K562 (cell line): ENCODE measurements at regions not wholly inside any gene's neighbourhood (a gene's known extent, or its start where the extent isn't known, plus 50 kb on each side); places are given as distances from the start of the nearest gene placed in this dataset.

Experiments used
- ATAC-seq: fragments of 200-7000 bp; cut with Tn5 transposase; 3 replicates; pipeline ENCODE4 v1.9.1; 2020; ENCODE audit warnings: moderate library complexity
- BruUV-seq: library from RNA; stranded (reverse); fragments of 400-500 nt; replicated peaks from 2 replicates; lab custom pipeline; 2021; lab: Mats Ljungman, UMichigan
- CTCF ChIA-PET: fragments of 300-600 bp; formaldehyde crosslinking; extraction: SDS; loops from one replicate; lab custom pipeline; 2021; ENCODE audit warnings: low intra/inter-chr PET ratio; lab: Yijun Ruan, JAX
- POLR2A ChIA-PET: fragments of 300-600, 350-650 bp; sonication (Branson Sonifier 250); formaldehyde crosslinking; extraction: SDS; loops from one replicate; lab custom pipeline; 2021; ENCODE audit warnings: antibody characterized with exemption, inconsistent platforms; lab: Yijun Ruan, JAX
- DNase-seq, 4 experiments: peaks; one replicate each; pipeline versions ENCODE4 v3.0.0 to v3.0.0-alpha.2; 2011 to 2018; ENCODE audit warnings: low spot score in 3 of 4, mixed read lengths in 3 of 4; ENCODE audit errors: extremely low read depth in 1 of 4
- FAIRE-seq: peaks from 2 replicates; lab custom pipeline; 2011; peaks lifted over from hg19 to GRCh38; lab: Jason Lieb, UNC
- H2AFZ ChIP-seq: 2 replicates; pipeline ENCODE4 v1.6.0; 2011; ENCODE audit warnings: low read depth, low read length, control low read depth, inconsistent platforms
- H3K27ac ChIP-seq: fragments of 200-600 bp; 3 replicates; pipeline ENCODE4 v1.8.0; 2011; ENCODE audit warnings: low read depth, mild to moderate bottlenecking, control low read depth, inconsistent platforms, low read length, moderate library complexity, mixed read lengths; ENCODE audit errors: extremely low read depth
- H3K27me3 ChIP-seq, 2 experiments: fragments of 300-600 bp in 1 of 2; 2 replicates in 1 of 2; 3 replicates in 1 of 2; pipeline versions ENCODE4 v1.6.0 to v1.8.0; 2011; ENCODE audit warnings: inconsistent platforms in 2 of 2, low read length in 2 of 2, mild to moderate bottlenecking in 1 of 2, mixed read lengths in 1 of 2, moderate library complexity in 1 of 2; ENCODE audit not compliant: control insufficient read depth in 2 of 2, insufficient read depth in 2 of 2
- H3K36me3 ChIP-seq: fragments of 300-600 bp; 3 replicates; pipeline ENCODE4 v1.8.0; 2011; ENCODE audit warnings: mild to moderate bottlenecking, low read length, inconsistent platforms; ENCODE audit not compliant: control insufficient read depth, insufficient read depth
- H3K4me1 ChIP-seq, 2 experiments: fragments of 200-600 bp in 1 of 2; replicated peaks in 1 of 2; 2 replicates in 1 of 2; 3 replicates in 1 of 2; pipeline versions ENCODE4 v1.5.1 to v1.8.0; 2011; ENCODE audit warnings: inconsistent platforms in 2 of 2, low read length in 2 of 2, mild to moderate bottlenecking in 1 of 2, mixed read lengths in 1 of 2, moderate library complexity in 1 of 2; ENCODE audit not compliant: control insufficient read depth in 2 of 2, insufficient read depth in 2 of 2
- H3K4me2 ChIP-seq: 2 replicates; pipeline ENCODE4 v1.6.1; 2011; ENCODE audit warnings: low read length, control low read depth, inconsistent platforms, mixed read lengths; ENCODE audit not compliant: insufficient read depth
- H3K4me3 ChIP-seq: fragments of 200-600 bp; sonication (generic), shearing (Covaris generic); 2 replicates; pipeline ENCODE4 v1.5.1; 2016; ENCODE audit warnings: control low read depth, inconsistent platforms
- H3K79me2 ChIP-seq: fragments of 200-600 bp; 3 replicates; pipeline ENCODE4 v1.8.0; 2011; ENCODE audit warnings: low read length, inconsistent platforms; ENCODE audit not compliant: control insufficient read depth, insufficient read depth
- H3K9ac ChIP-seq, 2 experiments: 2 replicates each; pipeline versions ENCODE4 v1.6.0 to v1.6.1; 2011; ENCODE audit warnings: low read depth in 2 of 2, low read length in 2 of 2, control low read depth in 1 of 2, inconsistent platforms in 1 of 2, mild to moderate bottlenecking in 1 of 2, mixed read lengths in 1 of 2; ENCODE audit not compliant: insufficient read depth in 1 of 2
- H3K9me1 ChIP-seq: one replicate; pipeline ENCODE4 v1.6.0; 2011; ENCODE audit warnings: inconsistent platforms, mild to moderate bottlenecking, low read length, moderate library complexity; ENCODE audit not compliant: control insufficient read depth, insufficient read depth
- H3K9me3 ChIP-seq: replicated peaks from 2 replicates; pipeline ENCODE4 v1.5.1; 2011; ENCODE audit warnings: low read depth, low read length, inconsistent platforms; ENCODE audit not compliant: control insufficient read depth, insufficient read depth
- H4K20me1 ChIP-seq: replicated peaks from 2 replicates; pipeline ENCODE4 v1.6.1; 2011; ENCODE audit warnings: low read length, inconsistent platforms, mixed read lengths; ENCODE audit not compliant: control insufficient read depth, insufficient read depth
- MYC ChIP-seq, 2 experiments: fragments of 250-450 bp in 1 of 2; sonication (Bioruptor Pico) in 1 of 2; IDR thresholded peaks; 2 replicates each; pipeline versions ENCODE4 v1.5.1 to v1.6.1; 2012 to 2021; ENCODE audit warnings: low read depth in 2 of 2, borderline replicate concordance in 1 of 2, improper control_type of control experiment in 1 of 2, low read length in 1 of 2, mild to moderate bottlenecking in 1 of 2, moderate library complexity in 1 of 2
- RAD21 ChIP-seq, 2 experiments: fragments of 250-450 bp in 1 of 2; fragments of 450-650 bp in 1 of 2; sonication (Bioruptor Pico) in 1 of 2; formaldehyde crosslinking in 1 of 2; IDR thresholded peaks in 1 of 2; conservative IDR thresholded peaks in 1 of 2; 2 replicates each; pipeline versions ENCODE4 v1.4.0 to v1.8.0; 2020 to 2022; ENCODE audit warnings: mild to moderate bottlenecking in 2 of 2, moderate library complexity in 1 of 2
- WGBS: fragments of 100-300 bp; shearing (Covaris generic); methylation state at CpG from one replicate; pipeline ENCODE4 v1.1.6; 2016; ENCODE audit warnings: low coverage, mixed read lengths; ENCODE audit not compliant: insufficient coverage; ENCODE audit errors: missing lambda C conversion rate; 5-methylcytosine and 5-hydroxymethylcytosine counted together
- in situ Hi-C: fragments of 300-500 bp; cut with MboI; formaldehyde crosslinking; loops from 4 replicates; pipeline ENCODE4 v1.15.0; 2018; ENCODE audit warnings: inconsistent platforms, mixed read lengths
- intact Hi-C: fragments of 100-400 bp; cut with micrococcal nuclease; formaldehyde crosslinking; loops from 2 replicates; pipeline ENCODE4 v1.14.2; 2022
- TF ChIP-seq, protein P1 (sequence below), 3 experiments: IDR thresholded peaks in 2 of 3; conservative IDR thresholded peaks in 1 of 3; 2 replicates each; pipeline ENCODE4 v1.5.1; 2011 to 2012; ENCODE audit warnings: low read length in 3 of 3, mild to moderate bottlenecking in 3 of 3, control low read depth in 2 of 3, improper control_type of control experiment in 1 of 3, inconsistent platforms in 1 of 3, low read depth in 1 of 3, mixed read lengths in 1 of 3, moderate library complexity in 1 of 3; ENCODE audit not compliant: insufficient read depth in 2 of 3

DNA sequence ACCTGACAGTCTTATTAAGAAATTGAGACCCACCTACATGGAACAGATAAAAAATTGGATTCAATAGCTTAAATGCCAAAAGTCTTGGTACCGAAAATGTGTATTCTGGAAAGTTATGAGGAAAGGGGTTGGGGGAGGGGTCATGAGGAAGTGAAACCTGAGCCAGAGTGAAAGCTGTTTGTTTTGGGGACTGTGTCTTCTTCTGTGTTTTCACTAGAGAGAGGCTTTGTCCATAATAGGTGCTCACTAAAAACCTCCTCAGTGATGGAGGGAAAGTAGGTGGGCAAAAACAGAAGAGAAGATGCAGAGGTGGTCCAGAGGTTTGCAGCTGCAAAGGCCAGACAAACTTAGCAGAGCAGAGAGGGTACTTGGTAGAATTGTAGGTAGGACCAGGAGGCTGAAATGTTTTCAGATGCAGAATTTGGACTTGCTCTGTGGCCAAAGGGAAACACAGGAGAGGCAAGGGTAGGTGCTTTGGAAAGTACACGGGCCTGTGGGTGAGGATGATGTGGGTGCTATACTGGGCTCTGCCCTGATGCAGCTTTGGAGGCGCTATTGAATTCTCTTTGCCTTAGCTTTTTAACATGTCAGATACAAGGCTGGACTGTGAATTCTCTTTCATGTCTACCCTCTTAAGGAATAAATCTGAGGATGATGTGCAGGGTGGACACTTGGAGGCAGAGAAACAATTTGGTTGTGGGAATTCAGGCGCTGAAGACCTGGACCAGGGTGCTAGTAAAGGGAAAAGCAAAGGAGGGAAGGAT is 254.6 kb downstream of the PTEN start:
- POLR2A ChIA-PET: interaction anchor here (0.6 kb wide), 1 partner anchor 145 kb away, joined by 3 read pairs; no protein-coding TSS in a partner anchor
- TF ChIP-seq, protein P1, sequence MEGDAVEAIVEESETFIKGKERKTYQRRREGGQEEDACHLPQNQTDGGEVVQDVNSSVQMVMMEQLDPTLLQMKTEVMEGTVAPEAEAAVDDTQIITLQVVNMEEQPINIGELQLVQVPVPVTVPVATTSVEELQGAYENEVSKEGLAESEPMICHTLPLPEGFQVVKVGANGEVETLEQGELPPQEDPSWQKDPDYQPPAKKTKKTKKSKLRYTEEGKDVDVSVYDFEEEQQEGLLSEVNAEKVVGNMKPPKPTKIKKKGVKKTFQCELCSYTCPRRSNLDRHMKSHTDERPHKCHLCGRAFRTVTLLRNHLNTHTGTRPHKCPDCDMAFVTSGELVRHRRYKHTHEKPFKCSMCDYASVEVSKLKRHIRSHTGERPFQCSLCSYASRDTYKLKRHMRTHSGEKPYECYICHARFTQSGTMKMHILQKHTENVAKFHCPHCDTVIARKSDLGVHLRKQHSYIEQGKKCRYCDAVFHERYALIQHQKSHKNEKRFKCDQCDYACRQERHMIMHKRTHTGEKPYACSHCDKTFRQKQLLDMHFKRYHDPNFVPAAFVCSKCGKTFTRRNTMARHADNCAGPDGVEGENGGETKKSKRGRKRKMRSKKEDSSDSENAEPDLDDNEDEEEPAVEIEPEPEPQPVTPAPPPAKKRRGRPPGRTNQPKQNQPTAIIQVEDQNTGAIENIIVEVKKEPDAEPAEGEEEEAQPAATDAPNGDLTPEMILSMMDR (IDR thresholded peaks at IDR 0.05 in 2 of 3, conservative IDR thresholded peaks at IDR 0.05 in 1 of 3; ENCODE audit: insufficient read depth in 2 of 3, low read depth in 1 of 3, low read length in 3 of 3): peak in 2 of 3 experiments; percentile 22 to 23; a peak in 1 of 6 replicates
- TF ChIP-seq MYC (IDR thresholded peaks at IDR 0.05; ENCODE audit: low read depth, low read length): no peak
- no peak for TF ChIP-seq MYC (CRISPR knock-in tag; IDR thresholded peaks at IDR 0.05; ENCODE audit: borderline replicate concordance, low read depth)
- peak; percentile 35 to 44 for TF ChIP-seq RAD21 (CRISPR knock-in tag; conservative IDR thresholded peaks at IDR 0.05 in 1 of 2, IDR thresholded peaks at IDR 0.05 in 1 of 2)
- DNase-seq (peak in 2 of 4 experiments; percentile 7 to 9), FAIRE-seq (no peak), ATAC-seq (peak; percentile 64; the same call in 2 of the 3 replicates)
- intact Hi-C loops (no loop called here), in situ Hi-C loops (no loop called here)
- CTCF ChIA-PET: no interaction called here
- Histone ChIP-seq H3K36me3 (no peaks in the 10 kb centered on the region), H2AFZ (no peak overlapping the region), H3K4me2 (no peak overlapping the region), H3K27ac (no peak overlapping the region), H3K4me1 (no peaks in the 10 kb centered on the region; a peak in 1 of 5 replicates), H3K79me2 (no peaks in the 10 kb centered on the region), H3K9ac (no peak overlapping the region), H3K4me3 (no peak overlapping the region), H3K27me3 (peaks cover 0 to 3% of the 10 kb centered on the region in 2 experiments; a peak in 2 of 5 replicates), H3K9me1 (no peaks in the 10 kb centered on the region), H3K9me3 (no peaks in the 10 kb centered on the region), H4K20me1 (no peaks in the 10 kb centered on the region)
- 0% methylated on average over 4 of the region's 4 CpGs for WGBS
- no TSS peak for BruUV-seq
